ENCODE measurements at regions not wholly inside any gene's neighbourhood (a gene's known extent, or its start where the extent isn't known, plus 50 kb on each side); places are given as distances from the start of the nearest gene placed in this dataset.

DNA sequence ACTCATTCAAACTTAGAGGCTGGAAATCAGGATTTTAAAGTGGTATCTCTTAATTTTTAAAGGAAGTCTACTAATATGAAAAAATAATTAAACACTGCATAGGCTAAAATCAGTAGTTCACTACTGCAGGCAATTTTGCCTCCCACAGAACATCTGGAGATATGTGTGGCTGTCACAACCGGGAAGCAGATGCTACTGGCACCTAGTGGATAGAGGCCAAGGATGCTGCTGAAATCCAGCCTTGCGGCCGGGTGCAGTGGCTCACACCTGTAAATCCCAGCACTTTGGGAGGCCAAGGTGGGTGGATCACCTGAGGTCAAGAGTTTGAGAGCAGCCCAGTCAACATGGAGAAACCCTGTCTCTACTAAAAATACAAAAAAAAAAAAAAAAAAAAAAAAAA is 473.9 kb downstream of the XYLT1 start:
- TF ChIP-seq, protein P1, sequence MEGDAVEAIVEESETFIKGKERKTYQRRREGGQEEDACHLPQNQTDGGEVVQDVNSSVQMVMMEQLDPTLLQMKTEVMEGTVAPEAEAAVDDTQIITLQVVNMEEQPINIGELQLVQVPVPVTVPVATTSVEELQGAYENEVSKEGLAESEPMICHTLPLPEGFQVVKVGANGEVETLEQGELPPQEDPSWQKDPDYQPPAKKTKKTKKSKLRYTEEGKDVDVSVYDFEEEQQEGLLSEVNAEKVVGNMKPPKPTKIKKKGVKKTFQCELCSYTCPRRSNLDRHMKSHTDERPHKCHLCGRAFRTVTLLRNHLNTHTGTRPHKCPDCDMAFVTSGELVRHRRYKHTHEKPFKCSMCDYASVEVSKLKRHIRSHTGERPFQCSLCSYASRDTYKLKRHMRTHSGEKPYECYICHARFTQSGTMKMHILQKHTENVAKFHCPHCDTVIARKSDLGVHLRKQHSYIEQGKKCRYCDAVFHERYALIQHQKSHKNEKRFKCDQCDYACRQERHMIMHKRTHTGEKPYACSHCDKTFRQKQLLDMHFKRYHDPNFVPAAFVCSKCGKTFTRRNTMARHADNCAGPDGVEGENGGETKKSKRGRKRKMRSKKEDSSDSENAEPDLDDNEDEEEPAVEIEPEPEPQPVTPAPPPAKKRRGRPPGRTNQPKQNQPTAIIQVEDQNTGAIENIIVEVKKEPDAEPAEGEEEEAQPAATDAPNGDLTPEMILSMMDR (IDR thresholded peaks at IDR 0.05; ENCODE audit: low read depth, low read length, missing input control): no peak
- TF ChIP-seq GABPA (IDR thresholded peaks at IDR 0.05 in 1 of 2, conservative IDR thresholded peaks at IDR 0.05 in 1 of 2): no peak
- TF ChIP-seq TAF1 (conservative IDR thresholded peaks at IDR 0.05): no peak

Measured in liver (tissue), 3 donors.